ENCODE measurements at regions not wholly inside any gene's neighbourhood (a gene's known extent, or its start where the extent isn't known, plus 50 kb on each side); places are given as distances from the start of the nearest gene placed in this dataset.

- no peak for TF ChIP-seq CTCF (IDR thresholded peaks at IDR 0.05; ENCODE audit: low read length)
- no peak for TF ChIP-seq EZH2 (IDR thresholded peaks at IDR 0.05; ENCODE audit: borderline replicate concordance, low read length)
Measured at GRCh38 chr17:54793271-54793670, 107.4 kb upstream of the TOM1L1 start.

Measured in OCI-LY1 (cell line).